ENCODE measurements at regions not wholly inside any gene's neighbourhood (a gene's known extent, or its start where the extent isn't known, plus 50 kb on each side); places are given as distances from the start of the nearest gene placed in this dataset.

DNA sequence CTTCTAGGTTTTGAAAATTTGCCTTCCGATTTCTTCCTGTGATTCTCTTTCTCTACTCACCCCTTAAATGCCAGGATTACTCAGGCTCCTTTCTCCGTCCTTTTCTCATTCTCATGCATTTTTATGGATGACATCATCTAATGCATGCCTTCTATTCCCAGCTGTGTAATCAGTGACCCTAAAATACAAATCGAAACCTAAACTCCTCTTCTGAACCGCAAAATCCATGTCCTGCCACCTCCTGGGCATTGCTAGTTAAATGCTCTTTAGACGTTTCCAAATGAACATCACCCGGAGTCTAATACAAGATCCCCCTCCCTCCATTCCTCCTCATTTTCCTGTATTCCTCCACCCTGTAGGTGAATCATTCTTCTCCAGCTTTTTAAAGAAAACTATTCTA lies 1703.1 kb upstream of the FLRT2 start:
- intact Hi-C loops (cut with micrococcal nuclease), result no loop called here
- Histone ChIP-seq H2AFZ (ENCODE audit: low read depth, low read length) (no peak overlapping the region), H3K36me3 (ENCODE audit: control insufficient read depth in 2 of 2, extremely low read depth in 1 of 2, insufficient read depth in 2 of 2, low read length in 2 of 2) (no peaks in the 10 kb centered on the region), H3K4me1 (ENCODE audit: control insufficient read depth, extremely low read depth, insufficient read depth, low read length) (no peaks in the 10 kb centered on the region), H3K4me3 (replicated peaks in 1 of 3; ENCODE audit: insufficient read depth in 1 of 3, low read depth in 1 of 3, low read length in 3 of 3) (no peak overlapping the region), H3K4me2 (ENCODE audit: insufficient read depth, low read length) (no peak overlapping the region), H3K27me3 (ENCODE audit: control insufficient read depth in 2 of 2, insufficient read depth in 2 of 2, low read length in 2 of 2) (no peaks in the 10 kb centered on the region), H3K79me2 (ENCODE audit: control insufficient read depth, insufficient read depth, low read length) (no peaks in the 10 kb centered on the region), H3K9ac (replicated peaks; ENCODE audit: extremely low read depth, insufficient read depth, low read length) (no peak overlapping the region), H4K20me1 (replicated peaks; ENCODE audit: control insufficient read depth, extremely low read depth, insufficient read depth, low read length) (no peaks in the 10 kb centered on the region), H3K9me1 (replicated peaks; ENCODE audit: control insufficient read depth, extremely low read depth, insufficient read depth, low read length) (no peaks in the 10 kb centered on the region), H3K27ac (ENCODE audit: insufficient read depth, low read depth, low read length) (no peak overlapping the region), H3K9me3 (replicated peaks; ENCODE audit: control insufficient read depth, insufficient read depth, low read length) (no peaks in the 10 kb centered on the region)
- no TSS peak for BruUV-seq (replicated peaks)
- DNase-seq (ENCODE audit: low read depth, low spot score), result no peak
- ChIA-PET POLR2A (no interaction called here), CTCF (no interaction called here)
- no peak for FAIRE-seq
- dilution Hi-C loops (cut with MboI; ENCODE audit: extremely low pct_ligation_motif_present, low sequenced_read_pairs), result no loop called here
- no peak for TF ChIP-seq EZH2 (IDR thresholded peaks at IDR 0.05; ENCODE audit: borderline replicate concordance, low read depth, low read length, severe bottlenecking)
- no peak for TF ChIP-seq MYC (IDR thresholded peaks at IDR 0.05; ENCODE audit: low read depth, low read length)
- TF ChIP-seq, protein P1, sequence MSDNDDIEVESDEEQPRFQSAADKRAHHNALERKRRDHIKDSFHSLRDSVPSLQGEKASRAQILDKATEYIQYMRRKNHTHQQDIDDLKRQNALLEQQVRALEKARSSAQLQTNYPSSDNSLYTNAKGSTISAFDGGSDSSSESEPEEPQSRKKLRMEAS (IDR thresholded peaks at IDR 0.05; ENCODE audit: insufficient read depth, insufficient read length), result no peak
- TF ChIP-seq FOS (IDR thresholded peaks at IDR 0.05; ENCODE audit: borderline replicate concordance, insufficient read depth, low read length), result no peak
- TF ChIP-seq JUN (IDR thresholded peaks at IDR 0.05; ENCODE audit: borderline replicate concordance, insufficient read depth, insufficient read length, low read depth), result no peak
- TF ChIP-seq POLR2AphosphoS5 (IDR thresholded peaks at IDR 0.05; ENCODE audit: insufficient read depth, low read depth, low read length), result no peak
- no peak for TF ChIP-seq GATA2 (IDR thresholded peaks at IDR 0.05; ENCODE audit: insufficient read depth, insufficient read length, low read depth, low read length)
- TF ChIP-seq POLR2A (IDR thresholded peaks at IDR 0.05; ENCODE audit: low read depth, low read length), result no peak
- TF ChIP-seq, protein P2, sequence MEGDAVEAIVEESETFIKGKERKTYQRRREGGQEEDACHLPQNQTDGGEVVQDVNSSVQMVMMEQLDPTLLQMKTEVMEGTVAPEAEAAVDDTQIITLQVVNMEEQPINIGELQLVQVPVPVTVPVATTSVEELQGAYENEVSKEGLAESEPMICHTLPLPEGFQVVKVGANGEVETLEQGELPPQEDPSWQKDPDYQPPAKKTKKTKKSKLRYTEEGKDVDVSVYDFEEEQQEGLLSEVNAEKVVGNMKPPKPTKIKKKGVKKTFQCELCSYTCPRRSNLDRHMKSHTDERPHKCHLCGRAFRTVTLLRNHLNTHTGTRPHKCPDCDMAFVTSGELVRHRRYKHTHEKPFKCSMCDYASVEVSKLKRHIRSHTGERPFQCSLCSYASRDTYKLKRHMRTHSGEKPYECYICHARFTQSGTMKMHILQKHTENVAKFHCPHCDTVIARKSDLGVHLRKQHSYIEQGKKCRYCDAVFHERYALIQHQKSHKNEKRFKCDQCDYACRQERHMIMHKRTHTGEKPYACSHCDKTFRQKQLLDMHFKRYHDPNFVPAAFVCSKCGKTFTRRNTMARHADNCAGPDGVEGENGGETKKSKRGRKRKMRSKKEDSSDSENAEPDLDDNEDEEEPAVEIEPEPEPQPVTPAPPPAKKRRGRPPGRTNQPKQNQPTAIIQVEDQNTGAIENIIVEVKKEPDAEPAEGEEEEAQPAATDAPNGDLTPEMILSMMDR (IDR thresholded peaks at IDR 0.05; ENCODE audit: extremely low read depth in 1 of 2, insufficient read depth in 1 of 2, low read depth in 1 of 2, low read length in 2 of 2), result no peak
